ENCODE measurements at regions not wholly inside any gene's neighbourhood (a gene's known extent, or its start where the extent isn't known, plus 50 kb on each side); places are given as distances from the start of the nearest gene placed in this dataset.
A peak's percentile ranks its signal among the peaks of the same experiment; 100 is the strongest.

GRCh38 chr4:125773931-125774330, 459.2 kb downstream of the FAT4 start:
- H3K4me1 Mint-ChIP-seq (ENCODE audit: low read depth, unreplicated experiment): no peaks in the 10 kb centered on the region
- no peak overlapping the region for H3K4me2 ChIP-seq (ENCODE audit: low read length)
- H2AFZ ChIP-seq (ENCODE audit: low read depth, low read length): no peak overlapping the region
- H3K27ac ChIP-seq (ENCODE audit: low read depth, low read length): no peak overlapping the region
- no peak for TF ChIP-seq CTCF (IDR thresholded peaks at IDR 0.05; ENCODE audit: insufficient read depth, low read depth, low read length)
- TF ChIP-seq EZH2 (IDR thresholded peaks at IDR 0.05; ENCODE audit: insufficient read depth, low read length): no peak
- H4K20me1 ChIP-seq (ENCODE audit: insufficient read depth, low read length): no peaks in the 10 kb centered on the region
- H3K79me2 ChIP-seq (ENCODE audit: insufficient read depth, low read length): no peaks in the 10 kb centered on the region
- no peak overlapping the region for H3K9ac ChIP-seq (ENCODE audit: low read length)
- peaks cover 10% of the 10 kb centered on the region for H3K9me3 Mint-ChIP-seq (ENCODE audit: unreplicated experiment)
- no peaks in the 10 kb centered on the region for H3K27me3 Mint-ChIP-seq (ENCODE audit: low read depth, unreplicated experiment)
- H3K4me3 ChIP-seq (ENCODE audit: insufficient read depth, low read depth, low read length): no peak overlapping the region
- H3K36me3 ChIP-seq (ENCODE audit: insufficient read depth, low read length): no peaks in the 10 kb centered on the region
- H3K9me3 ChIP-seq (ENCODE audit: insufficient read depth, low read depth, low read length): peaks cover 2% of the 10 kb centered on the region
- DNase-seq (ENCODE audit: low read depth) (no peak), FAIRE-seq (no peak)
- no peak overlapping the region for H3K4me3 Mint-ChIP-seq (ENCODE audit: unreplicated experiment)
- no peaks in the 10 kb centered on the region for H3K4me1 ChIP-seq (ENCODE audit: insufficient read depth, low read length)
- no peaks in the 10 kb centered on the region for H3K27me3 ChIP-seq (ENCODE audit: insufficient read depth, low read length)
- H3K36me3 Mint-ChIP-seq (ENCODE audit: low read depth, unreplicated experiment): no peaks in the 10 kb centered on the region
- H3K27ac Mint-ChIP-seq (ENCODE audit: unreplicated experiment): no peak overlapping the region

GRCh38 chr4:125776146-125776545, 461.4 kb downstream of the FAT4 start:
- Histone ChIP-seq H3K9ac (ENCODE audit: low read length) (no peak overlapping the region), H3K79me2 (ENCODE audit: insufficient read depth, low read length) (no peaks in the 10 kb centered on the region), H3K4me2 (ENCODE audit: low read length) (no peak overlapping the region), H3K4me1 (ENCODE audit: insufficient read depth, low read length) (no peaks in the 10 kb centered on the region), H3K27me3 (ENCODE audit: insufficient read depth, low read length) (no peaks in the 10 kb centered on the region), H2AFZ (ENCODE audit: low read depth, low read length) (no peak overlapping the region), H3K4me3 (ENCODE audit: insufficient read depth, low read depth, low read length) (no peak overlapping the region), H3K36me3 (ENCODE audit: insufficient read depth, low read length) (no peaks in the 10 kb centered on the region), H4K20me1 (ENCODE audit: insufficient read depth, low read length) (no peaks in the 10 kb centered on the region), H3K9me3 (ENCODE audit: insufficient read depth, low read depth, low read length) (peaks cover 2% of the 10 kb centered on the region), H3K27ac (ENCODE audit: low read depth, low read length) (no peak overlapping the region)
- no peak overlapping the region for H3K27ac Mint-ChIP-seq (ENCODE audit: unreplicated experiment)
- H3K4me1 Mint-ChIP-seq (ENCODE audit: low read depth, unreplicated experiment): no peaks in the 10 kb centered on the region
- DNase-seq (ENCODE audit: low read depth) (no peak), FAIRE-seq (no peak)
- no peaks in the 10 kb centered on the region for H3K36me3 Mint-ChIP-seq (ENCODE audit: low read depth, unreplicated experiment)
- H3K9me3 Mint-ChIP-seq (ENCODE audit: unreplicated experiment): peaks cover 10% of the 10 kb centered on the region
- H3K27me3 Mint-ChIP-seq (ENCODE audit: low read depth, unreplicated experiment): no peaks in the 10 kb centered on the region
- no peak overlapping the region for H3K4me3 Mint-ChIP-seq (ENCODE audit: unreplicated experiment)
- TF ChIP-seq EZH2 (IDR thresholded peaks at IDR 0.05; ENCODE audit: insufficient read depth, low read length): no peak
- no peak for TF ChIP-seq CTCF (IDR thresholded peaks at IDR 0.05; ENCODE audit: insufficient read depth, low read depth, low read length)

GRCh38 chr4:125780164-125780563, 465.4 kb downstream of the FAT4 start:
- Mint-ChIP-seq H3K4me1 (ENCODE audit: low read depth, unreplicated experiment) (no peaks in the 10 kb centered on the region), H3K9me3 (ENCODE audit: unreplicated experiment) (peaks cover 10% of the 10 kb centered on the region), H3K4me3 (ENCODE audit: unreplicated experiment) (no peak overlapping the region), H3K27ac (ENCODE audit: unreplicated experiment) (no peak overlapping the region), H3K36me3 (ENCODE audit: low read depth, unreplicated experiment) (no peaks in the 10 kb centered on the region), H3K27me3 (ENCODE audit: low read depth, unreplicated experiment) (no peaks in the 10 kb centered on the region)
- no peak overlapping the region for H3K9ac ChIP-seq (ENCODE audit: low read length)
- peak overlapping the region; percentile 45 for H2AFZ ChIP-seq (ENCODE audit: low read depth, low read length)
- H3K36me3 ChIP-seq (ENCODE audit: insufficient read depth, low read length): no peaks in the 10 kb centered on the region
- H3K79me2 ChIP-seq (ENCODE audit: insufficient read depth, low read length): no peaks in the 10 kb centered on the region
- no peaks in the 10 kb centered on the region for H4K20me1 ChIP-seq (ENCODE audit: insufficient read depth, low read length)
- TF ChIP-seq CTCF (IDR thresholded peaks at IDR 0.05; ENCODE audit: insufficient read depth, low read depth, low read length): no peak
- no peak for TF ChIP-seq EZH2 (IDR thresholded peaks at IDR 0.05; ENCODE audit: insufficient read depth, low read length)
- FAIRE-seq (no peak), DNase-seq (ENCODE audit: low read depth) (peak; percentile 4)
- H3K4me3 ChIP-seq (ENCODE audit: insufficient read depth, low read depth, low read length): no peak overlapping the region
- H3K9me3 ChIP-seq (ENCODE audit: insufficient read depth, low read depth, low read length): peaks cover 2% of the 10 kb centered on the region
- H3K4me2 ChIP-seq (ENCODE audit: low read length): no peak overlapping the region
- no peak overlapping the region for H3K27ac ChIP-seq (ENCODE audit: low read depth, low read length)
- H3K4me1 ChIP-seq (ENCODE audit: insufficient read depth, low read length): no peaks in the 10 kb centered on the region
- H3K27me3 ChIP-seq (ENCODE audit: insufficient read depth, low read length): no peaks in the 10 kb centered on the region
